Fibroblast of lung (primary cell): ENCODE measurements at regions not wholly inside any gene's neighbourhood (a gene's known extent, or its start where the extent isn't known, plus 50 kb on each side); places are given as distances from the start of the nearest gene placed in this dataset.

Experiments used
- CTCF ChIP-seq, 2 donors: IDR thresholded peaks in 1 of 2; conservative IDR thresholded peaks in 1 of 2; 1 replicate in 1 of 2; 2 replicates in 1 of 2; pipeline ENCODE4 v1.5.1; 2011 to 2012; ENCODE audit warnings: low read length in 2 of 2, control low read depth in 1 of 2, inconsistent platforms in 1 of 2, low read depth in 1 of 2, mild to moderate bottlenecking in 1 of 2
- EZH2 ChIP-seq: IDR thresholded peaks from 2 replicates; pipeline ENCODE4 v1.5.1; 2012; ENCODE audit warnings: low read length, control low read depth, mild to moderate bottlenecking; ENCODE audit errors: missing control alignments

GRCh38 chr14:99118046-99118721 is 153.8 kb downstream of the BCL11B start:
- TF ChIP-seq CTCF (conservative IDR thresholded peaks at IDR 0.05 in 1 of 2, IDR thresholded peaks at IDR 0.05 in 1 of 2; ENCODE audit: low read depth in 1 of 2, low read length in 2 of 2) (no peak), EZH2 (no peak)
